ENCODE measurements at regions not wholly inside any gene's neighbourhood (a gene's known extent, or its start where the extent isn't known, plus 50 kb on each side); places are given as distances from the start of the nearest gene placed in this dataset.

GRCh38 chr10:85187047-85187446 lies 858.7 kb downstream of the CCSER2 start:
- intact Hi-C loops (cut with DNase I; ENCODE audit: low total_unique reads) (no loop called here), in situ Hi-C loops (cut with MboI; ENCODE audit: low sequenced_read_pairs in 4 of 4) (no loop called here)
- no peaks in the 10 kb centered on the region for H3K27me3 ChIP-seq
- ATAC-seq = no peak
- no peak for DNase-seq
- H3K4me1 ChIP-seq = no peaks in the 10 kb centered on the region
- no peaks in the 10 kb centered on the region for H3K36me3 ChIP-seq
- no peaks in the 10 kb centered on the region for H3K9me3 ChIP-seq
- TF ChIP-seq POLR2A (IDR thresholded peaks at IDR 0.05) = no peak
- no peak for TF ChIP-seq CTCF (IDR thresholded peaks at IDR 0.05 in 4 of 5, conservative IDR thresholded peaks at IDR 0.05 in 1 of 5)
- H3K27ac ChIP-seq = no peak overlapping the region
- H3K4me3 ChIP-seq = no peak overlapping the region

- DNase-seq (no peak), ATAC-seq (no peak)
- Histone ChIP-seq H3K27me3 (no peaks in the 10 kb centered on the region), H3K27ac (no peak overlapping the region), H3K4me1 (no peaks in the 10 kb centered on the region), H3K9me3 (no peaks in the 10 kb centered on the region), H3K4me3 (no peak overlapping the region), H3K36me3 (no peaks in the 10 kb centered on the region)
- intact Hi-C loops (cut with DNase I; ENCODE audit: low total_unique reads) = no loop called here
- TF ChIP-seq POLR2A (IDR thresholded peaks at IDR 0.05) (no peak), CTCF (IDR thresholded peaks at IDR 0.05 in 4 of 5, conservative IDR thresholded peaks at IDR 0.05 in 1 of 5) (no peak)
- in situ Hi-C loops (cut with MboI; ENCODE audit: low sequenced_read_pairs in 4 of 4) = no loop called here
These were observed 860.5 kb downstream of the CCSER2 start for GRCh38 chr10:85188770-85189484.

GRCh38 chr10:85193796-85194195 lies 865.4 kb downstream of the CCSER2 start:
- no peaks in the 10 kb centered on the region for H3K36me3 ChIP-seq

GRCh38 chr10:85194706-85195105 lies 866.3 kb downstream of the CCSER2 start:
- Histone ChIP-seq H3K27me3 (no peaks in the 10 kb centered on the region), H3K36me3 (no peaks in the 10 kb centered on the region), H3K9me3 (no peaks in the 10 kb centered on the region), H3K27ac (no peak overlapping the region), H3K4me3 (no peak overlapping the region), H3K4me1 (no peaks in the 10 kb centered on the region)
- no peak for TF ChIP-seq POLR2A (IDR thresholded peaks at IDR 0.05)
- TF ChIP-seq CTCF (IDR thresholded peaks at IDR 0.05 in 4 of 5, conservative IDR thresholded peaks at IDR 0.05 in 1 of 5) = no peak
- DNase-seq (no peak), ATAC-seq (no peak)
- intact Hi-C loops (cut with DNase I; ENCODE audit: low total_unique reads) (no loop called here), in situ Hi-C loops (cut with MboI; ENCODE audit: low sequenced_read_pairs in 4 of 4) (no loop called here)

More at GRCh38 chr10:85193796-85194195, 865.4 kb downstream of the CCSER2 start:
- no peaks in the 10 kb centered on the region for H3K27me3 ChIP-seq
- intact Hi-C loops (cut with DNase I; ENCODE audit: low total_unique reads) (no loop called here), in situ Hi-C loops (cut with MboI; ENCODE audit: low sequenced_read_pairs in 4 of 4) (no loop called here)
- H3K9me3 ChIP-seq = no peaks in the 10 kb centered on the region
- TF ChIP-seq CTCF (IDR thresholded peaks at IDR 0.05 in 4 of 5, conservative IDR thresholded peaks at IDR 0.05 in 1 of 5) (no peak), POLR2A (IDR thresholded peaks at IDR 0.05) (no peak)
- no peak for DNase-seq
- no peak overlapping the region for H3K4me3 ChIP-seq
- H3K27ac ChIP-seq = no peak overlapping the region
- no peaks in the 10 kb centered on the region for H3K4me1 ChIP-seq
- ATAC-seq = no peak

- DNase-seq = no peak
- no peak overlapping the region for H3K27ac ChIP-seq
- ATAC-seq = no peak
- intact Hi-C loops (cut with DNase I; ENCODE audit: low total_unique reads) = no loop called here
- no peaks in the 10 kb centered on the region for H3K9me3 ChIP-seq
- H3K4me1 ChIP-seq = no peaks in the 10 kb centered on the region
- no peaks in the 10 kb centered on the region for H3K27me3 ChIP-seq
- H3K4me3 ChIP-seq = no peak overlapping the region
- no peak for TF ChIP-seq POLR2A (IDR thresholded peaks at IDR 0.05)
- H3K36me3 ChIP-seq = no peaks in the 10 kb centered on the region
- in situ Hi-C loops (cut with MboI; ENCODE audit: low sequenced_read_pairs in 4 of 4) = no loop called here
These were observed 867.2 kb downstream of the CCSER2 start for GRCh38 chr10:85195596-85195995.
